Esophagus muscularis mucosa (tissue), 4 donors: ENCODE measurements at regions not wholly inside any gene's neighbourhood (a gene's known extent, or its start where the extent isn't known, plus 50 kb on each side); places are given as distances from the start of the nearest gene placed in this dataset.

Experiments
- DNase-seq: peaks from one replicate; pipeline ENCODE4 v3.0.0-alpha.2; 2017; ENCODE audit errors: extremely low spot score
- H3K27ac ChIP-seq, 4 donors: fragments of 200-600 bp; sonication (generic); replicated peaks in 1 of 4; 1 replicate in 3 of 4; 2 replicates in 1 of 4; pipeline ENCODE4 v1.5.1; 2016 to 2019; ENCODE audit warnings: mild to moderate bottlenecking in 1 of 4
- H3K27me3 ChIP-seq, 4 donors: fragments of 200-600 bp; sonication (generic); one replicate each; pipeline versions ENCODE4 v1.5.1 to v1.6.0; 2016 to 2019
- H3K36me3 ChIP-seq, 4 donors: fragments of 200-600 bp; sonication (generic); one replicate each; pipeline ENCODE4 v1.5.1; 2016 to 2019
- H3K4me1 ChIP-seq, 4 donors: fragments of 200-600 bp; sonication (generic); one replicate each; pipeline ENCODE4 v1.5.1; 2016 to 2019
- H3K4me3 ChIP-seq, 4 donors: fragments of 200-600 bp; sonication (generic); 1 replicate in 2 of 4; 2 replicates in 2 of 4; pipeline ENCODE4 v1.5.1; 2016 to 2019; ENCODE audit warnings: mild to moderate bottlenecking in 4 of 4, moderate library complexity in 1 of 4
- H3K9me3 ChIP-seq, 4 donors: fragments of 200-600 bp; sonication (generic); 1 replicate in 3 of 4; 2 replicates in 1 of 4; pipeline ENCODE4 v1.5.1; 2016 to 2019
- CTCF ChIP-seq, 3 experiments: fragments of 200-600 bp in 2 of 3; fragments of 450-650 bp in 1 of 3; sonication (generic) in 2 of 3; IDR thresholded peaks; one replicate each; pipeline ENCODE4 v1.5.1; 2017 to 2019; ENCODE audit warnings: antibody characterized with exemption in 3 of 3, mild to moderate bottlenecking in 2 of 3, moderate library complexity in 1 of 3
- EP300 ChIP-seq: sonication (generic); formaldehyde crosslinking; IDR thresholded peaks from one replicate; pipeline ENCODE4 v1.6.1; 2017; ENCODE audit warnings: antibody characterized with exemption
- POLR2A ChIP-seq: fragments of 450-650 bp; IDR thresholded peaks from one replicate; pipeline ENCODE4 v1.6.1; 2017; ENCODE audit warnings: antibody characterized with exemption, moderate library complexity, mild to moderate bottlenecking, low read depth
- POLR2AphosphoS5 ChIP-seq, 2 donors: sonication (generic); formaldehyde crosslinking; IDR thresholded peaks; one replicate each; pipeline ENCODE4 v1.6.1; 2017; ENCODE audit warnings: antibody characterized with exemption in 2 of 2
- WGBS: methylation state at CpG from one replicate; pipeline ENCODE4 v1.1.5; 2018; 5-methylcytosine and 5-hydroxymethylcytosine counted together
- intact Hi-C: fragments of 100-400 bp; cut with DNase I; formaldehyde crosslinking; loops from one replicate; pipeline ENCODE4 v1.15.1; 2023

- peaks cover 0 to 30% (median 0%) of the 10 kb centered on the region in 4 donors for H3K36me3 ChIP-seq
- TF ChIP-seq POLR2A, result no peak
- no peak for TF ChIP-seq EP300
- no peak for TF ChIP-seq CTCF (IDR thresholded peaks at IDR 0.05)
- TF ChIP-seq POLR2AphosphoS5 (IDR thresholded peaks at IDR 0.05), result no peak
- no peak overlapping the region for H3K4me3 ChIP-seq
- no peak overlapping the region for H3K27ac ChIP-seq
- H3K27me3 ChIP-seq, result no peaks in the 10 kb centered on the region
- H3K4me1 ChIP-seq, result no peaks in the 10 kb centered on the region
- WGBS, result 82% methylated on average over 3 of the region's 3 CpGs
- no peak for DNase-seq
- H3K9me3 ChIP-seq, result no peaks in the 10 kb centered on the region
- intact Hi-C loops, result no loop called here
These were observed 49.9 kb upstream of the TMEM248 start for GRCh38 chr7:66871076-66871475.
